Activated CD8-positive, alpha-beta memory T cell treated with anti-CD3 and anti-CD28 coated beads for 4 hours (primary cell): ENCODE measurements at regions not wholly inside any gene's neighbourhood (a gene's known extent, or its start where the extent isn't known, plus 50 kb on each side); places are given as distances from the start of the nearest gene placed in this dataset.
"Not testable (repeated sequence)": the region's sequence is repeated elsewhere in the genome, so short reads cannot be mapped to it uniquely, and the experiment has no call there.

Source experiments
- DNase-seq, 2 donors: peaks; one replicate each; pipeline ENCODE4 v3.0.0-alpha.2; 2020; ENCODE audit warnings: low read depth in 2 of 2

DNA sequence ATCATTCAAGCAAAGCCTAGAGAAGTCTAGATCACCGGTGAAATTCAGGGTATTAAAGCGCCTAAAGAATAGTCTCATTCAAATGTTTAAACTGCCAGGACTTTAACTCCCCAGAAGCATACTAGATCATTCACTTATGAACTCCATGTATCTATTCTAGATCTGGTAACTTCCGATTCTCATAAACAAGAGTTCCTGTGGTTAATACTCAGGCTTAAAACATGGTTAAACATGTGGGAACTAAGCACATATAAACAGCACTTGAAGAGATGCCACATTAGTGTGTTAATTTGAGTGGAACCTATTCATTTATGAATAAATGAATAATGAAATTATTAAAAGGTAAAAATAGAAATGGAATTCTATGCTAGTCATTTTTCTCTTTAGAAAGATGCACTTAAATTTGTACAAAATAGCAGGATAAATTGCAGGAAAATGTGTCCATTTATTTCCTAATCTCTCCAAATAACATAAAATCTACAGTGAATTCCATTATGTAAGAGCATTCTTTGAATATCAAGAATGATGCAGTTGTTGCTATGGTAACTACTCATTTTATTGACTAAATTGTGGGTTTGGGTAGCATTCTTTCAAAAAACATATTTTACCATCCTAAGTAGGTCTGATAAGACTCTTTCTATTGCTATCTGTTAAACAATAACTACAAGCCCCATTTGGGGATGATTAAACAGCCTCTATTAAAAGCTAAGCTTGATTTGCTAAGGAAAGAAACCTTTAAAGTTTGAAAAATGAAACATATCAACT is 147.6 kb upstream of the TMEM168 start:
- no peak for DNase-seq

DNA sequence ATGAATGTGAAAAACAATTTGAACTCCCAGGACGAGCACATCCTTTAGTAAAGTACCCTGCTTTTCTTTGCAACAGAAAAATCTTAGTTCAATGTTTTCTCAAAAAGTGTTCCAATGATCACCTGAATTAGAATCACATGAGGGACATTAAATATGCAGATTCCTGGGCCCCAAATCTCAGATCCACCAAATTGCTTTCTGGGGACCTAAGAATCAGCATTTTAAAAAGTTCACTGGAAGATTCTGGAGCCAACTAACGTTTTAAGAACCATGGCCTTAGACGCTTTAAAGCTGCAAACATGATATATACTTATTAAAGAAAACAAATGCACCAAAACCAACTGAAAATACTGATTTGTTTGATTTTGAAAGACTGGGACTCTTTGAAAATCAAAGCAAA is 143.4 kb upstream of the TMEM168 start:
- DNase-seq, result no peak

DNA sequence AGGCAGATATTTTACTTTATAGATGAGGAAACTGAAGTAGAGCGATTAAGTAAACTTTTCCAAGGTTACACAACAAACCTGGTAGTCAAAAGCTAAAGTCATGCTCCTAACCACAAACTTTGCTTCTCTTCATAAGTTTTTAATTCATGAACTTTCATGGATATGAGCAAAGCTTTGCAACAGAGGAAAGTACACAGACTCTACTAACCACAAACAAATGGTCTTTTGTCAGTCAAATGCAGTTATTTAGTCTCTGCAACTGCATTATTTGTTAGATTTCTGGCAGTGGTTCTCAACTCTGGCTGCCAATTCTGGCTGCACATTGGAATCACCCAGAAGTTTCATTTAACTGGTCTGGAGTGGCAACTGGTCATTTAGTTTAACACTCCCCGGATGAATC is 140.6 kb upstream of the TMEM168 start:
- no peak for DNase-seq

DNA sequence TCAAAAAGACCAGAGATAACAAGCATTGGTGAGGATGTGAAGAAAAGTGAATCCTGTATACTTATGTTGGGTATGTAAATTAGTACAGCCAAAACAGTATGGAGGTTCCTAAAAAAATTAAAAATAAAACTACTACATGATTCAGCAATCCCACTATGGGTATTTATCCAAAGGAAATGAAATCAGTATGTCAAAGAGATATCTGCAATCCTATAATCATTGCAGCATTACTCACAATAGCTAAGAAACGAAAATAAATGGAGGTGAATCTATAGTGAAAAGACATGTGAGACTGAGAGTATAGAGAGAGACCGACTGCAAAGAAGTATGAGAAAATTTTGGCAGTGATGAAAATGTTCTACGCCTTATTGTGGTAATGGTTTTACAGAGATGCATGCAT is 139.2 kb upstream of the TMEM168 start:
- no peak for DNase-seq

- DNase-seq, result no peak
These were observed 135.8 kb upstream of the TMEM168 start for GRCh38 chr7:112926018-112926417.

DNA sequence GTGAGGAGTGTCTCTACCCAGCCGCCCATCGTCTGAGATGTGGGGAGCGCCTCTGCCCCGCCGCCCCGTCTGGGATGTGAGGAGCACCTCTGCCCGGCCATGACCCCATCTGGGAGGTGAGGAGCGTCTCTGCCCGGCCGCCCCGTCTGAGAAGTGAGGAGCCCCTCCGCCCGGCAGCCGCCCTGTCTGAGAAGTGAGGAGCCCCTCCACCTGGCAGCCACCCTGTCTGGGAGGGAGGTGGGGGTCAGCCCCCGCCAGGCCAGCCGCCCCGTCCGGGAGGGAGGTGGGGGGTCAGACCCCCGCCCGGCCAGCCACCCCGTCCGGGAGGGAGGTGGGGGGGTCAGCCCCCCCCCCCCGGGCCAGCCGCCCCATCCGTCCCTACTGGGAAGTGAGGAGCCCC is 132.4 kb upstream of the TMEM168 start:
- DNase-seq, result not testable (repeated sequence)

- DNase-seq, result not testable (repeated sequence)
These were observed 126.2 kb upstream of the TMEM168 start for GRCh38 chr7:112916431-112916830.

GRCh38 chr7:112908086-112908485 is 117.9 kb upstream of the TMEM168 start:
- no peak for DNase-seq

DNA sequence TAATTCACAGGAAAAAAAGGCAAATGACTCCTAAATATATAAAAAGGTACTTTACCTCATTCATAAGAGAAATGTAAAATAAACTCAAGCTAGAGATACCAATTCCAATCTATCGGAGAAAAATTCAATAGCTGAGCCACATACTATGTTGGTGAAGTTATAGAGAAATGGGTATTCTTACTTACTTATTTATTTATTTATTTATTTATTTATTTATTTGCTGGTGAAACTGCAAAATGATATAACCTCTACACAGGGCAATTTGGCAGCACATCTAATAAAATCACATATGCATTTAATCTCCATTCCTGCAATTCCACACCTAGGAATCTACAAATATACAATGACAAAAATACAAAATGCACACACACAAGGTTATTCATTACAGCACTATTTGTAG is 117.5 kb upstream of the TMEM168 start:
- DNase-seq, result no peak

GRCh38 chr7:112905950-112906349 is 115.8 kb upstream of the TMEM168 start:
- DNase-seq, result no peak

GRCh38 chr7:112905413-112905812 is 115.2 kb upstream of the TMEM168 start:
- DNase-seq, result no peak

DNA sequence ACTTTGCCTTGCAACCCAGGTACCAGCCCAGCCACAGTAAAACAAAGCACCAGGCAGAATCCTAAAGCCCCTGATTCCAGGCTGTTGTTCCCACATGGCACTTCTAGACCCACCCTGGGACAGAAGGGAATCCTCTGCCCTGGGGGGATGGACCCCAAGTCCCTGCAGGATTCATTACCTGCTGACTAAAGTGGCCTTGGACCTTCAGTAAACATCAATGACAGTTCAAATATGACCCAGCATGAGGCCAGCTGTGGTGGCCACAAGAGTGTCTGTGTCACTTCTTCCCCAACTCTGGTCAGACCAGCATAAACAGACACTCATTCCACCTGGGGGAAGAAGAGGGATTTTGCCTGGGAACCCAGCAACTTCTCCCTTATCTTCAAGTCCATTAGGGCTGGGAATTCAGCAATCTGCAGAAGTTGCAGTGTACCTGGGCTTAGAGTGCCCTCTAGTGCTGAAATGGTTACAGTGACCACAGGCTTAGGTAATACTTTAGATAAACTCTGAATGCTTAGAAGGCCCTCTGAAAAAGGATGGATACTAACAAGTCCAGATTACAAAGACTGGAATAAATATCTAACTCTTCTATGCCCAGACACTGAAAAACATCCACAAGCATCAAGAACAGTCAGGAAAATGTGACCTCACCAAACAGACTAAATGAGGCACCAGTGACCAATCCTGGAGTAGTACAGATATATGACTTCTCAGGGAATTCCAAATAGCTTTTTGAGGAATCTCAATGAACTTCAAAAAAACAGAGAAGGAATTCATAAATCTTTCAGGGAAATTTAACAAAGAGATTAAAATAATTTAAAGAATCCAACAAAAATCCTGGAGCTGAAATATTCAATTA is 108.5 kb upstream of the TMEM168 start:
- no peak for DNase-seq

- DNase-seq, result no peak
These were observed 107.7 kb upstream of the TMEM168 start for GRCh38 chr7:112897839-112898431.

- DNase-seq, result no peak
These were observed 105.9 kb upstream of the TMEM168 start for GRCh38 chr7:112896026-112896601.

DNA sequence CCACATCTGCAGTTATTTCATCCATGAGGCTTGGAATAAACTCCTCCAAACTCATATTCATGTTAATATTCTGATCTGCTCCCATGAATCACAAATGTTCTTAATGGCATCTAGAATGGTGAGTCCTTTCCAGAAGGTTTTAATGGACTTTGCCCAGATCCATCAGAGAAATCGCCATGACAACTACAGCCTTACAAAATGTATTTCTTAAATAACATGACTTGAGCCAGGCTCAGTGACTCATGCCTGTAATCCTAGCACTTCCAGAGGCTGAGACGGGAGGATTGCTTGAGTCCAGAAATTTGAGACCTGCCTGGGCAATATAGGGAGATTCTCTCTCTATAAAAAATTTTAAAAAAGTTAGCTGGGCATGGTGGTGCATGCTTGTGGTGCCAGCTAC is 102.1 kb upstream of the TMEM168 start:
- DNase-seq, result no peak

GRCh38 chr7:112891698-112892097 is 101.5 kb upstream of the TMEM168 start:
- no peak for DNase-seq

DNA sequence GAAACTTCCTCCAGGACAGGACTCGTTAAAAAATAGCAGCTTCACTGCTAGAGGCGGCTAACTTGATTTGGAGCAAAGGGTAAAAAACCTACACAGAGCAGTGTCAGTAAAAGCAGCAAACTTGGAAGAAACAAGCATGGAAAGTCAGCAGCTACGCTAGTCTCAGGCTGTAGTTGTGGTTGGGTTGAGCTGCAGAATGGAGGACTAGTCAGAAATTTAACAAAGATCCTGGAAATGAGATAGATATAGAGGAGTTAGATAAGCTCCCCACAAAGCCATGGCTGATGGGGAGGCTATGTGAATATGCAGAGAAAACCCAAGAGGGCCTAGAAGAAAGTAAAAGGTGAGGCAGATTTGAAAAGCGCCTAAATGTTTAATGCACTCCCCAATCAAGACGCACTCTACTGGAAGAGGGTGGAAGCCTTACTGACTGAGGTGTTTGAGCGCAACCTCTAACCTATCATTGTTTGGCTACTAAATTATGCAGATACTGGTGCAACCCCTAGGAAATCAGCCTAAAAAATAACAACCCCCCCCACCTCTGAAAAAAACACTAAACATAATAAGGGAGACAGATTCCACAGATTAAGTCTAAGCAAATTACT is 99.7 kb upstream of the TMEM168 start:
- no peak for DNase-seq

- DNase-seq, result no peak
These were observed 99.1 kb upstream of the TMEM168 start for GRCh38 chr7:112889268-112889667.

- no peak for DNase-seq
These were observed 98.6 kb upstream of the TMEM168 start for GRCh38 chr7:112888781-112889180.

GRCh38 chr7:112887976-112888375 is 97.8 kb upstream of the TMEM168 start:
- no peak for DNase-seq

DNA sequence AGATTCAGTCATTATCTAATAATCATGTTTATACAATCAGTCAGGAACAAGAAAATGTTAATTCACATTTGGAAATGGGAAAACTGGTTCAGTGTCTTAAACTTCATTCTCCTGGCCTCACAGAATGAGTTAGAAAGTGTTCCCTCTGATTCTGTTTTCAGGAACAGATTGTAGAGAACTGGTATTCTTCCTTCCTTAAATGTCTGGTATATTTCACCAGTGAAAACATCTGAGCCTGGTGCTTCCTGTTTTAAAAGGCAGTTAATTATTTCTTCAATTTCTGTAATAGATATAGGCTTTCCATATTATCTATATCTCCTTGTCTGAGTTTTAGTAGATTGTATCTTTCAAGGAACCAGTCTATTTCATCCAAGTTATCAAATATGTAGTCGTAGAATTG is 97.1 kb upstream of the TMEM168 start:
- DNase-seq, result no peak

DNA sequence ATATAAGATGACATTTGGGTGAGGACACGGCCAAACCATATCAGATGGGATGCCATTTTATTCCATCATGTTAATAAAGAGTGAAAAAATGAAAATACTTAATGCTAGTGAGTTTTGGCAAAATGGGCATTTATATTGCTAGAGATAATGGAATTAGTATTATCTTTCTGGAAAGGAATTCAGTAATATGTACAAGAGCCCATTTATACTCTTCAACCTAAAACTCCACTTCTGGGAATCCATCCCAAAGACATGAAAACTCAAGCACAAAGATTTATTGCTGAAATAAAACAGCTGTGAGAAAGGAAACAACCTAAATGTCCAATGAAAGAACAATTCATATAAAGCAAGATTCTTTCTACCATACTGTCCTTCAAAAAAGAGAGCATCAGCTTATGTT is 96.0 kb upstream of the TMEM168 start:
- DNase-seq, result no peak
